HG03354 (cell line): ENCODE measurements at regions not wholly inside any gene's neighbourhood (a gene's known extent, or its start where the extent isn't known, plus 50 kb on each side); places are given as distances from the start of the nearest gene placed in this dataset.

Experiments used
- ATAC-seq: cut with Tn5 transposase; IDR thresholded peaks from one replicate; pipeline ENCODE4 v1.9.1; 2021; ENCODE audit warnings: mild to moderate bottlenecking; ENCODE audit not compliant: unreplicated experiment, poor library complexity, severe bottlenecking

GRCh38 chr15:68518785-68519430, 59.9 kb upstream of the CORO2B start:
- ATAC-seq = no peak

GRCh38 chr15:68524753-68525584, 53.8 kb upstream of the CORO2B start:
- ATAC-seq = no peak

GRCh38 chr15:68525815-68526214, 53.0 kb upstream of the CORO2B start:
- no peak for ATAC-seq

- peak; percentile 79 for ATAC-seq
Measured at GRCh38 chr15:68526269-68526668, 52.5 kb upstream of the CORO2B start.

- peak; percentile 55 for ATAC-seq
Measured at GRCh38 chr15:68526784-68527183, 52.0 kb upstream of the CORO2B start.

GRCh38 chr15:68528626-68529290, 50.0 kb upstream of the CORO2B start:
- ATAC-seq = no peak
